CD8-positive, alpha-beta memory T cell (primary cell): ENCODE measurements at regions not wholly inside any gene's neighbourhood (a gene's known extent, or its start where the extent isn't known, plus 50 kb on each side); places are given as distances from the start of the nearest gene placed in this dataset.
"Not testable (repeated sequence)": the region's sequence is repeated elsewhere in the genome, so short reads cannot be mapped to it uniquely, and the experiment has no call there.

Experiments used
- CTCF ChIA-PET: fragments of 350-600 bp; sonication (Branson Sonifier 250); formaldehyde crosslinking; loops from one replicate; lab custom pipeline; 2021; ENCODE audit warnings: antibody characterized with exemption; lab: Charles Lee
- POLR2A ChIA-PET: fragments of 350-600 bp; sonication (Branson Sonifier 250); formaldehyde crosslinking; loops from one replicate; lab custom pipeline; 2021; ENCODE audit warnings: antibody characterized with exemption; lab: Charles Lee
- DNase-seq, 5 donors: peaks; one replicate each; pipeline versions ENCODE4 v3.0.0 to v3.0.0-alpha.2; 2020 to 2022; ENCODE audit warnings: mixed read lengths in 1 of 5
- H3K27ac ChIP-seq: one replicate; pipeline ENCODE4 v1.7.0; 2013; ENCODE audit warnings: low read depth, mild to moderate bottlenecking, low read length, moderate library complexity
- H3K27me3 ChIP-seq: 2 replicates; pipeline ENCODE4 v1.7.0; 2013; ENCODE audit warnings: low read length, mild to moderate bottlenecking; ENCODE audit not compliant: insufficient read depth, poor library complexity, severe bottlenecking
- H3K36me3 ChIP-seq: 2 replicates; pipeline ENCODE4 v1.7.0; 2013; ENCODE audit warnings: mild to moderate bottlenecking, low read length, moderate library complexity; ENCODE audit not compliant: insufficient read depth
- H3K4me1 ChIP-seq: 2 replicates; pipeline ENCODE4 v1.7.0; 2013; ENCODE audit warnings: mild to moderate bottlenecking, low read length, moderate library complexity; ENCODE audit not compliant: insufficient read depth
- H3K4me3 ChIP-seq: 2 replicates; pipeline ENCODE4 v1.7.0; 2013; ENCODE audit warnings: mild to moderate bottlenecking, low read length
- H3K9me3 ChIP-seq: 2 replicates; pipeline ENCODE4 v1.7.0; 2013; ENCODE audit warnings: mild to moderate bottlenecking, low read length
- H3K27ac Mint-ChIP-seq, 8 donors: one replicate each; pipeline ENCODE4 v1.8.0; 2020 to 2021; ENCODE audit warnings: mixed read lengths in 8 of 8, mild to moderate bottlenecking in 6 of 8, inconsistent platforms in 3 of 8, moderate library complexity in 3 of 8
- H3K27me3 Mint-ChIP-seq, 2 donors: one replicate each; pipeline ENCODE4 v1.8.0; 2020 to 2021; ENCODE audit warnings: mixed read lengths in 2 of 2, mild to moderate bottlenecking in 1 of 2, moderate library complexity in 1 of 2
- H3K36me3 Mint-ChIP-seq, 3 donors: one replicate each; pipeline ENCODE4 v1.8.0; 2020 to 2021; ENCODE audit warnings: mixed read lengths in 3 of 3, inconsistent platforms in 1 of 3, mild to moderate bottlenecking in 1 of 3
- H3K4me1 Mint-ChIP-seq, 3 donors: one replicate each; pipeline ENCODE4 v1.8.0; 2020 to 2021; ENCODE audit warnings: mixed read lengths in 3 of 3, inconsistent platforms in 1 of 3, mild to moderate bottlenecking in 1 of 3
- H3K4me3 Mint-ChIP-seq, 7 donors: one replicate each; pipeline ENCODE4 v1.8.0; 2020 to 2021; ENCODE audit warnings: mixed read lengths in 7 of 7, mild to moderate bottlenecking in 6 of 7, moderate library complexity in 4 of 7, inconsistent platforms in 2 of 7
- H3K9me3 Mint-ChIP-seq, 5 donors: one replicate each; pipeline ENCODE4 v1.8.0; 2020 to 2022; ENCODE audit warnings: mixed read lengths in 5 of 5, mild to moderate bottlenecking in 3 of 5, moderate library complexity in 2 of 5, inconsistent platforms in 1 of 5

DNA sequence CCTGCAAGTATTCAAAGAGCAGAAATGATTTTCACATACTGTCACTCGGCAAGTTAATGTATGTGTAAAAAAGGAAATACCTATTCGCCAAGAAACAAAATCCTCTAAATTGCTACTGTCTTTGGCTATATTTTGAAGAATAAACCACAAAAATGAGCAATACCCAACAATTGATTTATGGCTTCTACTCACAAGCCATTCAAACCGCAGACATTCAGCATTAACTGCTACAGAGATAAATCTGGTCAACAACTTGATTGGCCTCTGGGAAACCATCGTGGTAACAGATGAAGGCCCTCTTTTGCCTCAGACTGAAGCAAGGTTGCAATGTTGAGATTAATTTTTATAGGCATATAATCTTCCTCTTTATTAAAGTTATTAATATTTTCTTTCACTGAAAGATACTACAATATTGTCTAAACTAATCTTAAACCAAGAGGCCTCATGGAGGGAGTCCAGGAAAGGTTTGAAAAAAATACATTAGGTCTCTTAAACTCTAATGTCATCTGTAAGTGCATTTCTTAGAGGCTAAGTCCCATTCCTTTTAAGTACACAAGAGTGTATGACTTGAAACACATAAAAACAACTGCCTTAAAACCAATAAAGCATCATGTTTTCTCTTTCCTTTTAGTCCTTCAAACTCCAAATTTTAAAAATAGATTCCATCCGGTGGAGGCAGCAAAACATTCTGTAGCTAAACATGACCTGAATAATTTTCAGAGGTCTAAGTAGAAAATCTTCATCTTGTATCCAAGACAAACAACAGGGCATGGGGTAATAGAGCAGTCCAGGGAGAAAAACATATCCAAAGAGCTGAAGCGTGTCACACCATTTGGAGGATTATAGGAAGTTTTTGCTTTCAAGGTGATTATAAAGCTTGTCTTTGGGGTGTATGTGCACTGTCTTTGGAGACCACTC, 162.4 kb upstream of the TGFBR2 start:
- DNase-seq, result no peak
- no peaks in the 10 kb centered on the region for H3K27me3 Mint-ChIP-seq
- no peaks in the 10 kb centered on the region for H3K36me3 ChIP-seq
- no peak overlapping the region for H3K4me3 Mint-ChIP-seq
- no peak overlapping the region for H3K4me3 ChIP-seq
- no peaks in the 10 kb centered on the region for H3K9me3 ChIP-seq
- ChIA-PET CTCF (no interaction called here), POLR2A (no interaction called here)
- no peaks in the 10 kb centered on the region for H3K36me3 Mint-ChIP-seq
- no peaks in the 10 kb centered on the region for H3K9me3 Mint-ChIP-seq
- H3K27ac Mint-ChIP-seq, result no peak overlapping the region
- H3K4me1 ChIP-seq, result no peaks in the 10 kb centered on the region
- no peak overlapping the region for H3K27ac ChIP-seq
- no peaks in the 10 kb centered on the region for H3K27me3 ChIP-seq
- no peaks in the 10 kb centered on the region for H3K4me1 Mint-ChIP-seq

DNA sequence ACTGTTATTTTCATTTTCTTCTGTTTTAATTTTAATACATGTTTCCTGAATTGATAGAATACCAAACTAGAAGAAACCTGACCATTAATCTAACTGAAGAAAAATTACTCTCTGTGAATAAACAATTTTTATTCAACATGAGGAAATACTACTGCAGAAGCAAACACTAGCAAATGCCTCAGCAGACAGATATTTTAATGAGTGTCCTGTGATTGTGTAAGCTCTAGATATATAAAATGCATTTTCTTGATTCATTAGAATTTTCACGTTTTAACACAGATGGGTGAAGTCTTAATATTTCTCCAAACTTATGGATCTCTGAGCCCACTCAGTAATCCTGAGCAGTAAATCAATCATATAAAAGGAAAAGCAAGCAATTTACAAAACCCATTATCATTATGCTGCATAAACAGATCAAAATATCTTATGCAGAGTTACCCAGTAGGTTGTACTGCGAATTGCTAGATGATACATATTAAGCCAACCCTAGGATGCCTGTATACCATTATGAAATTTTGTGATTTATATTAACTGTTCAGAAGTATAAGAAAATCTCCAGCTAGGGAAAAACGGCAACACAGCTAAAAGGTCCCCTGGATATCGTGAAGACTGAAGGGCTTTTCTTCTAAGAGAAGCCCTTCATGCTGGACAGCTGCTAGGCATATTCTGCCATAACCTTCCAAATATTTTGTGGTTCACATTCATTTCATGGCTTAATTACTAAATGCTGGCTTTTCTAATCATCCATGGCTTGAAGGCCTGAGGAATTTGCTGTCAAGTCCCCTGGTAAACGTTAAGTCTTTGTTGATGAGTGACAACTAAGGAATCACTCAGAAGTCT, 157.7 kb upstream of the TGFBR2 start:
- no peak overlapping the region for H3K27ac Mint-ChIP-seq
- no peaks in the 10 kb centered on the region for H3K36me3 Mint-ChIP-seq
- H3K9me3 Mint-ChIP-seq, result peaks cover 0 to 8% (median 0%) of the 10 kb centered on the region in 5 donors
- ChIA-PET CTCF (no interaction called here), POLR2A (no interaction called here)
- Histone ChIP-seq H3K4me3 (no peak overlapping the region), H3K36me3 (no peaks in the 10 kb centered on the region), H3K27ac (no peak overlapping the region), H3K9me3 (no peaks in the 10 kb centered on the region), H3K27me3 (no peaks in the 10 kb centered on the region), H3K4me1 (no peaks in the 10 kb centered on the region)
- no peaks in the 10 kb centered on the region for H3K4me1 Mint-ChIP-seq
- H3K27me3 Mint-ChIP-seq, result no peaks in the 10 kb centered on the region
- no peak overlapping the region for H3K4me3 Mint-ChIP-seq
- no peak for DNase-seq

DNA sequence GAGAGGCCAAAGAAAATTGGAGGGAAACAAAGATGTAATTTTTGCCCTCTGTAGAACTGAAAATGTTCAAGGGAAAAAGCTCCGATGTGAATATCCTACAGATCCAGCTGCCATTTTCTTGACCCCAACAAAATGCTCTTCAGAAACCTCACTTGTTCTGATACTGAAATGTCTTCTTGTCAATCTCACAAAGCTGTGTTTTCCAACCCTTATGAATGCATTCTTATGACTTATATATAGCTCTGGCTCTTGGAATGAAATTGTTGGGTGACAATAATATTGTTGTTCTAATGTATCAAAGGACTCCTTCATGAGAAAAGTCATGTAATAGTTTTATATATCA, 157.1 kb upstream of the TGFBR2 start:
- H3K4me1 Mint-ChIP-seq, result no peaks in the 10 kb centered on the region
- ChIA-PET CTCF (no interaction called here), POLR2A (no interaction called here)
- no peak overlapping the region for H3K4me3 Mint-ChIP-seq
- no peaks in the 10 kb centered on the region for H3K27me3 Mint-ChIP-seq
- no peaks in the 10 kb centered on the region for H3K9me3 ChIP-seq
- H3K4me1 ChIP-seq, result no peaks in the 10 kb centered on the region
- H3K27ac Mint-ChIP-seq, result no peak overlapping the region
- no peaks in the 10 kb centered on the region for H3K36me3 ChIP-seq
- H3K9me3 Mint-ChIP-seq, result peaks cover 0 to 8% (median 0%) of the 10 kb centered on the region in 5 donors
- H3K36me3 Mint-ChIP-seq, result peaks cover 0 to 2% (median 0%) of the 10 kb centered on the region in 3 donors
- H3K27ac ChIP-seq, result no peak overlapping the region
- no peaks in the 10 kb centered on the region for H3K27me3 ChIP-seq
- no peak for DNase-seq
- H3K4me3 ChIP-seq, result no peak overlapping the region

DNA sequence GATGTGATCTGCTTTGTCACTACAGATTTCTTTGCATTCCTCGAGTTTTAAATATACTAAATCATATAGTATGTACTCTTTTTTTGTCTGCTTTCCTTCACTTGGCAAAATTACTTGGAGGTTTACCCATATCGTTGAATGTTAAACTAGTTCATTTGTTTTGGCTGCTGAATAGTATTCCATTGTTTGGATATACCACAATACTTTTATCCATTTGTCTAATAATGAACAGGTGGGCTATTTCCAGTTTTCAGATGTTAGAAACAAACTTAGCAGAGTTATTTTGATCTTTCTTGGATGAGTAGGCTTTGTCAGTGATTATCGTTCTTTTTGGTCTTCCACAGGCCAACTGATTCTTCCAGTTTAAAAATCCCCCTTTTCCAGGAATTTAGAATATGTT, 154.0 kb upstream of the TGFBR2 start:
- Mint-ChIP-seq H3K9me3 (peaks cover 0 to 8% (median 0%) of the 10 kb centered on the region in 5 donors), H3K4me3 (no peak overlapping the region), H3K4me1 (peaks cover 6 to 8% (median 6%) of the 10 kb centered on the region in 3 donors), H3K27me3 (no peaks in the 10 kb centered on the region), H3K36me3 (peaks cover 0 to 4% (median 2%) of the 10 kb centered on the region in 3 donors), H3K27ac (no peak overlapping the region)
- POLR2A ChIA-PET, result no interaction called here
- Histone ChIP-seq H3K9me3 (no peaks in the 10 kb centered on the region), H3K4me3 (no peak overlapping the region), H3K27me3 (no peaks in the 10 kb centered on the region), H3K4me1 (no peaks in the 10 kb centered on the region), H3K36me3 (no peaks in the 10 kb centered on the region), H3K27ac (no peak overlapping the region)
- CTCF ChIA-PET, result no interaction called here
- DNase-seq, result no peak

DNA sequence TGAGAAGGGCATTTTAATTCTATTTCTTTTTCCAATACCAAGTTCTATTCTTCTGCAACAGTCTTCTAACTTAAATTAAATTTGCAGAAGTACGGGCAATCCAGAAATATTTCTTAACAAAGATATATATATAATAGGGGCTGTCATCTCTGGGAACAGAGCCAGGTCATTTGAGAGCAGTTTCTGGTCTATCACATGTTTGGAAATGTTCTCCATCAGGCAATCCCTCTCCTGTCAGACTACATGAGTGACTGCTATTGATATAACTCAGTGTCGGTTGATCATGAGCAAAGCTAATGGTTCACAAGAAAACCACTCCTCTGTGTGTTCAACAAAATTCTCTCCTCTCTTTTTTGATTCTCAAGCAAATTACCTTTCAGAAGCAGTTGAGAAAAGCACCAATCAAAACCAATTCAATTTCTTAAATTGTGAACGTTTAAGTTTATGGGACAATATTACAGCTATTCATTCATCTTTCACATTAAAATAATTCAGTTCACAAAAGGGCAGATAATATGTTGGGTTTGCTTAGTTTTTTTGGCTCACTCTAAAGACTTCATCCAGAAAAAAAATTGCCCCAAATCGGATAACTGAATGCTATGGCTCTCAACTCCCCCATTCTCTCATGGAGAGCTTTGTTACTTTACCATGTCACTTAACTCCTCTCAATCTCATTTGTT, 152.9 kb upstream of the TGFBR2 start:
- no peaks in the 10 kb centered on the region for H3K4me1 ChIP-seq
- Mint-ChIP-seq H3K27ac (no peak overlapping the region), H3K4me3 (no peak overlapping the region), H3K4me1 (peaks cover 6 to 8% (median 6%) of the 10 kb centered on the region in 3 donors), H3K27me3 (no peaks in the 10 kb centered on the region), H3K36me3 (peaks cover 0 to 10% (median 2%) of the 10 kb centered on the region in 3 donors), H3K9me3 (peaks cover 0 to 8% (median 0%) of the 10 kb centered on the region in 5 donors)
- H3K27me3 ChIP-seq, result no peaks in the 10 kb centered on the region
- CTCF ChIA-PET, result no interaction called here
- no peaks in the 10 kb centered on the region for H3K9me3 ChIP-seq
- no peak for DNase-seq
- no peak overlapping the region for H3K27ac ChIP-seq
- no peaks in the 10 kb centered on the region for H3K36me3 ChIP-seq
- H3K4me3 ChIP-seq, result no peak overlapping the region
- POLR2A ChIA-PET, result no interaction called here

DNA sequence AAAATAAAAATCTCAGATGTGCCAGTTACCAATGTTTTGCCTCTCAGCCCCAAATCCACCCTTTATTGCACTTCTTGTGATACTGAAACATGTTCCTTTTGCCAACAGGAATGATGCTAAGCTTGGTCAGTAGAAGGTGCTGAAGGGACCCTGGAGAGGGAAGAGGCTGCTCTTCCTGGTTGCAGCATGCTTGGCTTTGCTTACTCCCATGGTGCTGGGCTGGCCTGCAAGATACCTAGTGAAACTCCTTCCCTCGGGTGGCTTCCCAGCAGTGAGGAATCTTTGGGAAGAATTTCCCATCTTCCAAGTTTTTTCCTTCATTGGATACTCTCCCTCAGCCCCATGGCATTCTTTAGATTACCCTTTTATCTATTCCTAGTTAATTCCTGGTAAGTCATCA, 151.8 kb upstream of the TGFBR2 start:
- no peak for DNase-seq
- Mint-ChIP-seq H3K36me3 (peaks cover 0 to 10% (median 2%) of the 10 kb centered on the region in 3 donors), H3K4me1 (peaks cover 6 to 8% (median 6%) of the 10 kb centered on the region in 3 donors), H3K27ac (no peak overlapping the region), H3K4me3 (no peak overlapping the region), H3K9me3 (peaks cover 0 to 8% (median 0%) of the 10 kb centered on the region in 5 donors), H3K27me3 (no peaks in the 10 kb centered on the region)
- no peaks in the 10 kb centered on the region for H3K36me3 ChIP-seq
- no peak overlapping the region for H3K27ac ChIP-seq
- H3K9me3 ChIP-seq, result no peaks in the 10 kb centered on the region
- H3K4me1 ChIP-seq, result no peaks in the 10 kb centered on the region
- CTCF ChIA-PET, result interaction anchor here (0.6 kb wide), 1 partner anchor 135 kb away, joined by 3 read pairs; no protein-coding TSS in a partner anchor
- POLR2A ChIA-PET, result no interaction called here
- no peak overlapping the region for H3K4me3 ChIP-seq
- no peaks in the 10 kb centered on the region for H3K27me3 ChIP-seq

DNA sequence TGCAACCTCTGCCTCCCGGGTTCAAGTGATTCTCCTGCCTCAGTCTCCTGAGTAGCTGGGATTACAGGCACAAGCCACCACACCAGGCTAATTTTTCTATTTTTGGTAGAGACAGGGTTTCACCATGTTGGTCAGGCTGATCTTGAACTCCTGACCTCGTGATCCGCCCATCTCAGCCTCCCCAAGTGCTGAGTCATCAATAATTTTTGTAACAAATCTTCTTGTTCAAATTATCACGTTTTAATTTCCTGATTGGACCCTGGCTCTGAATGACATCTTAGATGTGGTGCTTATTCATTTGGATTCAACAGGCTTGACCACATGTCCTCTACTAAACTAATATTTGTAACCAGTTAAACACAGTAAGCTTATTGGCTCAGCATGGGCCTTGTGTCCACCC, 151.3 kb upstream of the TGFBR2 start:
- H3K4me1 ChIP-seq, POLR2A ChIA-PET, H3K27ac ChIP-seq, H3K27ac Mint-ChIP-seq, H3K27me3 Mint-ChIP-seq, H3K36me3 Mint-ChIP-seq, H3K4me3 Mint-ChIP-seq, H3K9me3 ChIP-seq, H3K9me3 Mint-ChIP-seq, H3K27me3 ChIP-seq, DNase-seq, H3K36me3 ChIP-seq, H3K4me1 Mint-ChIP-seq, H3K4me3 ChIP-seq: not testable (repeated sequence)
- CTCF ChIA-PET, result interaction anchor here (0.6 kb wide), 1 partner anchor 136 kb away, joined by 3 read pairs; no protein-coding TSS in a partner anchor
